G401.6 (cell line): ENCODE measurements at regions not wholly inside any gene's neighbourhood (a gene's known extent, or its start where the extent isn't known, plus 50 kb on each side); places are given as distances from the start of the nearest gene placed in this dataset.

Experiments used
- FAIRE-seq: peaks from 2 replicates; lab custom pipeline; 2012; peaks lifted over from hg19 to GRCh38; lab: Jason Lieb, UNC

DNA sequence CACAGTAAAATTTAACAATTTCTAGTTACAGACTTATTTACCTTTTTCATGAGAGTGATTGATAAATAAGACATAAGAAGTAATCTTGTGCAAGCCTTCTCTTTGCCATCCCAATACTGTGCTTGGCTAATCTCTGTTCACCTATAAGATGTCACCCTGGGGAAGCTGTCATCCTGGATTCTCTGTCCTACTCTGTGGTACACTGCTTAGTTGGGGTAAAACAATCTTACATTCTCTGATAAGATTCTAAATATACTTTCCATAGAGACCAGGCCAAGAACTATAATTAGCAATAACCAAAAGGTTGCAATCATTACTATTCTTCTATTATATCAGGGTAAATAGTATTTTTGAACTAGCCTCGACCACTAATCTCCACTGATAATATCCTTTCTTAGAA lies 1218.3 kb upstream of the CADM2 start:
- FAIRE-seq = no peak

DNA sequence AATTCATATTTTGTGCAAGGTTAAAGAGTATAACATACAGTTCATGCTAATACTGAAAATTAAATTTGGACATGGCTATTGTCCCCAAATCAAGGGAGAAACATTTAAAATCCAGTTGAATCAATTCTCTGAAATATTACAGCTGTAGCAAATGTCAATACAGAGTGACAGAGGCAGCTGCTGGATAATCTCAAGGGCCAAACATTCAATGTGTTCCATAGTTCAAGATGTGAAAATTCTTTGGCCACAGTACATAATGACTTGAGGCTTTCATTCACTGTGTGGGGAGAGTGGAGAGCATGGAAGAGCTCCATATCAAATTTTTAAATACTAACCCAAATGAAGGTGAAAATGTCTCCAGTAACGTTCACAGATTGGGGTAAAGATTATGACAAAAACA lies 1192.8 kb upstream of the CADM2 start:
- no peak for FAIRE-seq

DNA sequence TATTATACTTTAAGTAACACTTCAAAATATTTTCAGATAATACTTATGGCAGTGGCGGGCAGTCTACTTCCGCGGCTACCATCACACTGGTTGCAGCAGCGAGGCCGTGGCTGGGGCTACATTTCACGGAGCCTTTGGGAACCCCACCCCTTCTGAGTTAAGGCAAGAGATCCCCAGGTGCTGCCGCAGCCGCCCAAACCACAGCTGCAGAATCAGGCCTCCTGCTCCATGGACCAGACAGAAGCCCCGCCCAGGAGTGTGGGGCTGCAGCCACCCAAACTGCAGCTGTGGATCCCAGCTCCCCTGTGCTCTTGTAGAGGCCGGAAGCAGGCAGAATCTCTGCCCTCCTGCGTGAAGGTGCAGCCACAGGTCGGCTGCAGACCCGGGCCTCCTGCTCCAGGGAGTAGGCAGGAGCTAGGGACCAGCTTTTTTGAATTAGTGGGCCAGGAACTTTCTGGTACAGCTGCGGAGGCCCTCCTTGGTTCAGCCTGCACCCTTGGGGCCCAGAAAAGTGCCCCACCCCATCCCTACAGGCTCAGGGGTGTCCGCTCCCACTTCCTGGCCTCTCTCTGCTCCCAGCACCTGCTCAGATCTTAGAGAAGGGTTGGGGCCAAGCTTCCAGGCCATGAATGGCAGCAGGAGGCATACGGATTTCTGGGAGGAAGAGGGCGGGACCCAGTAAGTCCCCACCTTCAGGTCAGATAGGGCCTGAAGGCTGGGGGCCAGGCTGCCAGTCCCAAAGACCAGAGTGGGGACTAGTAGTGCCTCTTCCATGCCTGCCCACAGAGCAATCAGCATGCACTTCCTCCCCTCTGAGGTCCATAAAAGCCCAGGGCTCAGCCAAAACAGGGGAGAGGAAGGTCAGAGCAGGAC lies 1188.8 kb upstream of the CADM2 start:
- FAIRE-seq = no peak

DNA sequence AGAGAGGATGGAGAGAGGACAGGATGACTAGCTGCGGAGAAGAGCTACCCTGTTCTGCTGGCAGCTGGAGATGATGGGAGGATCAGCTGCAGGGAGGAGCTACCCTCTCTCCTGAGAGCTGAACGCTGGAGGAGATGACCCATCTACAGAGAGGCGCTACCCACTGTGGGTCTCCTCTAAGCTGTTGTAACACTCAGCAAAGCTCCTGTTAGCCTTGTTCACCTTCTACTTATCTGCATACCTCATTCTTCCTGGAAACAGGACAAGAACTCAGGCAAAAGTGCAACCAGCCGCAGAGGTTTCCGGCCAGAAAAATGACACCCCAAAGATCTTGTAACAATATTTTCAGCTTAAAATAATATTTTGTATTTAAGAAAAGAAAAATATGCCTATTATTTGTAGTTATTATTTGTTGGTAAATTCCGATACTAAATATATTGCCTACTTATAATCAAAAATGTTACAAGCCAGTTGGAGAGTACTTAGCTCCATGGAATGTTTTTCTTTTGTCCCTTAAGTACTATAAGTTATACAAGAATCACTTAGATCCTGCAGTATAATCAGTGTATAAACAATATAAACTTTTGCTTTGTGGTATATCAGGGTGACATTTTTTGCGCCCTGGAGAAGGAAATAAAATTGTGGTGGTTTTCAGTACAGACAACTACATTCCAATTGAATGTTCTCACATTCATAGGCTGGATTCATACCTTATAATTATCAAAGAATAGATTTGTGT lies 1188.0 kb upstream of the CADM2 start:
- no peak for FAIRE-seq

DNA sequence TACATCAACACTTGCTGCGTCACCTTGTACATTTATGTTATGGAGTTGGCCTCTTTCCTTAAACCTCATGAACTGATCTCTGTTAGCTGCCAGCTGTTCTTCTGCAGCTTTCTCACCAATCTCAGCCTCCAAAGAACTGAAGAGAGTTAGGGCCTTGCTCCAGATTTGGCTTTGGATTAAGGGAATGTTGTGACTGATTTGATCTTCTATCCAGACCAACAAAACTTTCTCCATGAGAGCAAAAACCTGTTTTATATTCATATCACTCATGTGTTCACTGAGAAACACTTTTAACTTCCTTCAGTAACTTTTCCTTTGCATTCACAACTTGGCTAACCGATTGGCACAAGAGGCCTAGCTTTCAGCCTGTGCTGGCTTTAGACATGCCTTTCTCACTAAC lies 1156.0 kb upstream of the CADM2 start:
- FAIRE-seq = no peak

DNA sequence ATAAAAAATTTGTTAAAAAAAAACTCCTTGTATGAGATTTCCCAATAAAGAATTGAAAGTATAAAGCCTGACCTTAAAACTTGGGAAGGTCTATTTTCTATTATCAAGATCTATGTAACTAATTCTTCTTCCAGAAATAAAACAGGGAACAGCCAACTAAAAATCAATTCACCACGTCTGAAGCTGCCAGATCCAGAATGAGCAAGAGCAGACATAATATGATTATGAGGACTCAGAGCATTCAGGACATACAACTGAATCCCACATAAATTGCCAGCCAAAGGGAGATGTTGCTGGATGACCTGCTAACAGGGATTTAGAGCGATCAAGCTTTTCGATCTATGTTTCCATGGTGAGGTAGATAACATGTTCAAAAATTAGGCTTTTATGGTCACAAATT lies 1151.3 kb upstream of the CADM2 start:
- FAIRE-seq = no peak

DNA sequence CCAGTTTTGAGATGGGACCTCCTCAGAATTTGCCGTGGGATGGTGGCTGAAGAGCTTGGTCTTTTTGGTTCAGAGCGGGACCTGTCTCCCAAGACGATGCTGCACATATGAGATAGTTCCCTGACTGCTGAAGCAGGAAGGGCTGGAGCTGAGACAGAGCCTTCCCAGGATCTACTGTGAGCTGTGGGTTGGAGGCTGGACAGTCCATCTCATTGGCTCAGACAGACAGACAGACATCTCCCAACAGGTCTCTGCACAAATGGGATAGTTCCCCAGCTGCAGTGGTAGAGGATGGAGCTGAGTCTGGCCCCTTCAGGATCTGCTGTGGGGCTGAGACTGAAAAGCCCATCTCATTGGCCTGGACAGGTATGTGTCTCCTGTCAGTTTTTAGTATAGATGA lies 1145.6 kb upstream of the CADM2 start:
- FAIRE-seq = no peak

DNA sequence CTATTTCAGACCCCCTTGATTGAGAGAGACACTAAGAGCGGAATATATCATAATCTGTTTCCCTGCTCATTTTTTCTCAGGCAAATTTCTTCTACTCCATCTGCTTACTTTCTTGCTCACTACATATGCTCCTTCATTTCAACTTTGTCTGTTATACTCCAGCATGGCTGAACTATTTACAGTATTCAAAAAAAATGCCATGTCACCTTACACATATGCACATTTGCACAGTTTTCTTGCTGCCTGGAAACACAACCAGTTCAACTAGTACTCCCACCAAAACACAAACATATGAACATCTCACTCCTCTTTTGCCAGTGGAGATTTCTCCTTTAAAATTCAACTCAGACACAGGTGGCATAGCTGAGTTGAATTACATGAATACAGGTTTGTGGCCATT lies 1142.1 kb upstream of the CADM2 start:
- no peak for FAIRE-seq

DNA sequence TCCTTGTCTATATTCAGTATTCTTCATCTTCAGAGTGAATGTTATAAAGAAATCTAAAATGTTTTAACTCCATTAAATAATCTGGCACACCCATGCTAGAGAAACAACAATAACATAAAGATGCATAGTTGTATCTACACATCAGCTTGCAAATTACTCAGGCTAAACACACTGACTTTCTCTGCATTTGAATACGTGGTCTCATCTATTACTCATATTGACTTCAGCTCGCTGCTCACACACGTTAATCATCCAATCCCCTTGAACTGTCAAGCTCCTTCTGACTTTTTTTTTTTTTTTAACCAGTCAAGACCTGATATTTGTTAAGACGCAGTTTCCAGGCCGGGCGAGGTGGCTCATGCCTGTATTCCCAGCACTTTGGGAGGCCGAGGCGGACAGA lies 1137.3 kb upstream of the CADM2 start:
- FAIRE-seq = no peak

DNA sequence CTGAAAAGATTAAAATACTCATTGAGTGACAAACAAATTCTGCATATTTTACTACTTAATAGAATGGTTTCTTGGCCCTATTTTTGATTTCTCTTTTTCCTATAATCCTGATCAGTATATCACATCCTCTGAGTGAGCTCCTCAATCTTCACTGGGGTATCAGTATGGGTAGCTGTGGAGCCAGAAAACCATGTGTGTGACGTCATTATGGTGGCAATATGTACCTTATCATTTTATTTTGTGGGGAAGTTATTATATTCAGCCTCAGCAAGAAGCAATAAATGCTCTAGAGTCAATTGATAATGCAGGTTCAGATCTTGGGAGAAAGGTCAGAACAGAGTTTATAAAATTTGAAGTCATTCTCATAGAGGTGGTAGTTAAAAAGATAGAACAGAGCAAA lies 1135.7 kb upstream of the CADM2 start:
- FAIRE-seq = no peak

DNA sequence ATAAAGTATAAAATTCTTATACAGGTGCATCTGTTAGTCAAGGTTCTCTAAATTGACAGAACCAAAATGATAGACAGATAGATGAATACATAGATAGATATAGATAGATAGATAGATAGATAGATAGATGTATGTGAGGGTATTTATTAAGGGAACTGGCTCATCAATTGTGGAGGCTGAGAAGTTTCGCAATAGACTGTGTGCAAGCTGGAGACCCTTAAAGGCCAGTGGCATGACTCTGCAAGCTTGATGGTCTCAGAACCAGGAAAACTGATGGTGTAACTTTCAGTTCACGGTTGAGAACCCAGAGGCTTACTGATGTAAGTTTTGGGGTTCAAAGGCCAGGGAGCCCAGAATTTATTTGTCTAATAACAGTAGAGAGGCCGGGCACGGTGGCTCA lies 1123.7 kb upstream of the CADM2 start:
- no peak for FAIRE-seq

DNA sequence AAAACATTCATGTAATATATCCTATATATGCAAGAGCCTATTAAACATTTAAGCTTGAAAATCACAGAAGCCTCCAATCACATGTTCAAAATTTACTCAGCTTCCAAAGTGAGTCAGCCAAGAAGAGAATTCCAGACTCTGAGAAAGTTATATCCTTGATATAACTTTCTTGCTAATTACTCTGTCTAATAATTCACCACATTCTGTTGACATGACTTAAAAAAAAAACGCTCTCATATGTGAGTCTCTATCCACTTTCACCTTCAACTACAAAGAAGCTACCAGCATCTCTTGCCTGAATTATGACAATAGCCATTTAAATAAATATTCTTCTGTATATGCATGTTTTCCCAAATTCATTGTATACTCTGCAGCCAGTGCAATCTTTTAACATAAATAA lies 1116.3 kb upstream of the CADM2 start:
- no peak for FAIRE-seq

DNA sequence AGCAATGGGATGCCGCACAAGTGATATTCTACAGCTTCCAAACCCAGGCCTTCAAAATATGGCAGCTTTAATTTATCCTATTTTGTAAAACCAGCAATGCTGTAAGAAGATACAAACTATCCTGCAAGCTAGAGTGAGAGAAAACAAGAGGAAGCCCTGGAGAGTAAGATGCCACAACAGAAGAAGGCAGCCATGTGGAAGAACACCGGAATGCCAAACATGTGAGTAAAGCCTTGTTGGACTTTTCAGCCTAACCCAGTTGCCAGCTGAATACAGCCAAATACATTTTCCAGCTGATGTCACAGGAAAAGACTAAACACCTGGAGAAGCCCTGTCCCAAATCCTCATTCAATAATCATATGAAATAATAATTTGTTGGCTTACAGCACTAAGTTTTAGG lies 1115.1 kb upstream of the CADM2 start:
- FAIRE-seq = no peak

DNA sequence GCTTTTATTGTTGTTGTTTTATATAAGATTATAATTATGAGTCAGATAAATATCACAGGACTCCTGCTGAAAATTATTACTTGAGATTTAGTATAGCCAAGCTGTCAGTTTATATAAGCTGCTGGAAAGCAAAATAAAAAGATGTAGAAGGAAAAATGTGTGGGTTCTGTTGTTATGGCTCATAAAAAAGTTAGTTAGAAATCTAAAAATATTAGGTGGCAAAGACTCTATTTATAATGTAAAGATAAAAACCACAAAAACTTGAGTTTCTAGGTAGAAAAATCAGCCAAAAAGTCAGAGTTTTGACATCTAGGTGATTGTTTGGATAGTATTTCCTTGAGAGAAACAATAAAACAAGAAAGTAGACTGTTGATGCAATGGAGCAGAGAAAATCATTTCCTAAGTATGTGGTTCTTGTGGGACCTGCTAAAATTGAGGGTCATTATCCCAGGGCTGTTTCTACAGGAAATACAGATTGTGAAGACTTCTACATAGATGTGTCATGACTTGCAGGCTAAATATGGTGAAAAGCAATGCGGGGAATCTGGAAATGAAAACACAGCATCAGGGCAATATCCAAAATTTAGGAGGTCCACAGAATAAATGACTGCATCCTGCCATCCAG lies 1109.6 kb upstream of the CADM2 start:
- FAIRE-seq = no peak

DNA sequence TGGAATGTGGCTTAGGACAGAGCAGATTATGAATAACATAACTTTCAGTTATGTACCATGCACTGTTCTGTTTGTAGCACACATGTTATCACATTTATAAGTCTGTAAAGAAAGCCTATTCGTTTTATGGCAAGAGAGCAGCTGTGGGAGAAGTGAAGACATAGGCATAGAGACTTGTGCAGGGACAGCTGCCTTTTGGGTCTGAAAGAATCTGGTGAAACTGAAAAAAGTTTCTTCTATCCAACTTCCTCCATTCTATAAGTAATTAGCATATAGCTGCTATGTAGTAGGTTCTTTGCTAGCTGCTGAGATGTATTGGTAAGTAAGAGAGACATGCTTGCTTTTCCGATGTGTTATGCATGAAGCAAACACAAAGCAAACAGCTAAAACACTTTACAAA lies 1095.4 kb upstream of the CADM2 start:
- no peak for FAIRE-seq

DNA sequence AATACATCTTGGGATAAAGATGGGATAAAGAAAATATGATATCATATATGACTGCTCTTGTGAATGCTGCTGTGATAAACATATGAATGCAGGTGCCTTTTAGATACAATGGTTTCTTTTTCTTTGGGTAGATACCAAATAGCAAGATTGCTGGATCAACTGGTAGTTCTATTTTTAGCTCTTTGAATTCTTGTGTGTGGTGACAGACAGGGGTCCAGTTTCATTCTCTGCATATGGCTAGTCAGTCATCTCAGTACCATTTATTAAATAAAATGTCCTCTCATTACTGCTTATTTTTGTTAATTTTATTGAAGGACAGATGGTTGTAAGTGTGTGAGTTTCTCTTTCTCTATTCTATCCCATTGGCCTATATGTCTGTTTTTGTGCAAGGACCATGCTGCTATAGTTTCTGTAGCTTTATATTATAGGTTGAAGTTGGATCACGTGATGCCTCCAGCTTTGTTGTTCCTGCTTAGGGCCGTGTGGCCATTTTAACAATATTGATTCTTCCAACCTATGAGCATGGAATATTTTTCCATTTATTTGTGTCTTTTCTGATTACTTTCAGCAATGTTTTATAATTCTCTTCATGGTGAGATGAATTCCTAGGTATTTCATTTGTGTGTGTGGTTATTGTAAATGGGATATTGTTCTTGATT lies 1089.8 kb upstream of the CADM2 start:
- no peak for FAIRE-seq

DNA sequence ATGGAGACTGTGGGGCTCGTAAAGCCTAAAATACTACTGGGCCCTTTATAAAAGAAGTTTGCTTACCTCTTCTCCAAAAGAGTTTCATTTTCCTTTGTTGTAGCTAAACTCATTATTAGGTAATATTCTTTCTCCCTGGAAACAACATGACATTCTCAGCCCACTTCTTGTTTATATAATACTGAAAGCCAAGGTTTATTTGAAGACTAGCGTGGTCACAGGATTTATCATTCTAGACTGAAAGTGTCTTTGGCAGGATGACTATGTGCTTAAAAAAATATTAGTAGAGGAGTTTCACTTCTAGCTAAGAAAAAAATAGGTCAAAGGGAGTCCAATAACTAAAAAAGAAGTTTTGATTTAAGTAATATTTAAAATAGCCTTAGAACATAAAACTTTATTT lies 1085.2 kb upstream of the CADM2 start:
- FAIRE-seq = no peak

DNA sequence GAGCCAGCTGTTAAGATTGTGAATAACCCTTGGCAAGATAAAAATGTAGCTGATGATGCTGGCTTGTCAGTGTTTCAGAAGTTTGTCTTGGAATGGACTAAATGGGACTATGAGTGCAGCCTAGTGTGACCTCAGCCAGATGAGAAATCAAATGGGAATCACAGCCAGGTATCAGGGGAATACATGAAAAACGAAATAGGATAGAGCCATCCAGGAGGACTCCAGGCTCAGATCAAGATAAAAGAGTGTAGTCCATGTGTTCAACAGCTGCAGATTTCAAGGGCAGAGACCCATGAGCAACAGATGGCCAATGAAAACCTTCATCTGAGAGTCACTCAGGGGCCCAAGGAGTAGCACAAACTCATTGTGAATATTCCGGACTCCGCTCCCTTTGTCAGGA lies 1080.9 kb upstream of the CADM2 start:
- no peak for FAIRE-seq

DNA sequence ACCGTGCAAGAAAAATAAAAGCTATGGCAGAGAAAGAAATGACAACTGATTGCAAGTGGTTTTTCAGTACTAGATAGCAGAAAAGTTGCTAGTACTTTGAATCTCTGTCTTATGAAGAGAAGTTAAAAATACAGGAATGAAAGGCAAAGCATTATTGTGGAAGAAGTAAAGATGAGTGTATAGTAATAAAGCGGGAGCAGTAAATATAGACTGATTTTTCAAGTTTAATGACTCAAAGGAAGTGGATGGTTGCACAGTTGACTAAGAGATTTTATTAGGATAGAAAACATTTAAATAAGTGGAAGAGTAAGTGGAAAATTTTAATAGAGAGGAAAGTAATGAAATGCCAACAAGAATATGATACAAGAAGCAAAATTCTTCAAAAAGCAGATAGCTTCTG lies 1076.1 kb upstream of the CADM2 start:
- no peak for FAIRE-seq

DNA sequence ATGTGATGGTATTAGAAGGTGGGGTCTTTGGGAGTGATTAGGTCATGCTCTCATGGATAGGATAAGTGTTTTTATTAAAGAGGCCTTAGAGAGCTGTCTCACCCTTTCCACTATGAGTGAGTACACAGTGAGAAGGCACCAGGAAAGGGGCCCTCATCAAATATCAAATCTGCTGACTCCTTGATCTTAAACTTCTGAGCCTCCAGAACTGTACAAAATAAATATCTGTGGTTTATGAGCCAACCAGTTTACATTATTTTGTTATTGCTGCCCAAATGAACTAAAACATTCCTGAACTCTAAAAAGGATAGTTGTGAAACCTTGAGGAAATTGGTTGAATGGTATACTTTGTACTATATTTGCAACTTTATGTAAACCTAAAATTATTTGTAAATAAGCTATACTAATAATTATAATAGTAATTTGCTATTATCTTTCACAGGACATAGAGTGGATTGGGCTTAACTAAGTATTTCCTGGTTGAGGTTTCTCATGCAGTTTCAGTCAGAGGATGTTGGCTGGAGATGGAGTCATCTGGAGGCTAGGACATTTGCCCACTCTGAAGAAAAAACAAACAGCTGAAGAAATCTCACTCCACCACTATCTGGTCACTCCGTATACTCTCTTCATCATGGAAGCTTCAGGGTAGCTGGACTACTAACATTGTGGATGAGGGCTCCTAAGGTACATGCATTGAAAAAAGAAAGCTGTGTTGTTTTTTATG lies 1068.6 kb upstream of the CADM2 start:
- FAIRE-seq = no peak

DNA sequence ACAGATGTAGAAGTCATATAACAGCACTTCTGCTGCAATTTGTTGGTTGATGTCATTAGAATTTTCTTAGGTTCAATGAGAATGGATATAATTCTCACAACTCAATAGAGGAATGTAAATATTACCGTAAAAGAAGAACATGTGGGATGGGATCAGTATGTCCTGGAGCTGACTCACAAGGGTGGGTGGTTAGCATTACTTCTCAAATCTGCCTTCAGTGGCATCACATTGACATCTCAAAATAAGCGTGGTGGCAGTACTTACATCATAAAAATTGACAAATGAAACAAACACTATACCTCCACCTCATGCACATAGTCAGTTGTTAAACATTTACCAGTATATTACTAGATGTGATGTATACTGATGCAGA lies 1068.0 kb upstream of the CADM2 start:
- FAIRE-seq = no peak

DNA sequence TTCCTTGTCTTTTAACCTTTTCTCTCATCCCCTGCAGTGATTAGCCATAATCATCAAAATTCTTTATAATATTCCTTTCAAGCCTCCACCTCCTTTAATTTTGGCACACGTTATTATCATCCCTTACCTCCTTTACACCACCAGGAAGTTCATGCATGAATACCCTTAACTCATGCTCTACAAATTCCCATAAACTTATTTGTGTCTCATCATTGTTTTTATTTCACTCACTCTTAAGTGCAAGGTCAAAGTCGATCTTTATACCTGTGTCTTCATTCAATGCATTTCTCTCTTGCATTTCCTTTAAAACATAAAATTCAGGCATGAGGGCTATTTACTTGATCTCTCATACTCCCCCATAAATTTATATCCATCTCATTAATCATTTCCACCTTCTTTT lies 1064.6 kb upstream of the CADM2 start:
- no peak for FAIRE-seq
